ENCODE measurements at regions not wholly inside any gene's neighbourhood (a gene's known extent, or its start where the extent isn't known, plus 50 kb on each side); places are given as distances from the start of the nearest gene placed in this dataset.

GRCh38 chr14:66311058-66311457 lies 175.1 kb upstream of the CCDC196 start:
- TF ChIP-seq CTCF (IDR thresholded peaks at IDR 0.05; ENCODE audit: poor library complexity) (no peak), EZH2 (IDR thresholded peaks at IDR 0.05; ENCODE audit: borderline replicate concordance) (no peak)

All from hepatocyte (in vitro differentiated cells).